Gastroesophageal sphincter (tissue), 4 donors: ENCODE measurements at regions not wholly inside any gene's neighbourhood (a gene's known extent, or its start where the extent isn't known, plus 50 kb on each side); places are given as distances from the start of the nearest gene placed in this dataset.

Experiments used
- ATAC-seq: fragments of 150-250 bp; one replicate; pipeline ENCODE4 v1.9.1; 2016; ENCODE audit warnings: mild to moderate bottlenecking, moderate library complexity
- H3K27ac ChIP-seq, 4 donors: fragments of 200-600 bp; sonication (generic) in 3 of 4; 1 replicate in 3 of 4; 2 replicates in 1 of 4; pipeline ENCODE4 v1.5.1; 2016 to 2019
- H3K27me3 ChIP-seq: fragments of 200-600 bp; sonication (generic); one replicate; pipeline ENCODE4 v1.5.1; 2019
- H3K36me3 ChIP-seq, 2 donors: fragments of 200-600 bp; sonication (generic); one replicate each; pipeline ENCODE4 v1.5.1; 2019; ENCODE audit warnings: control low read depth in 1 of 2
- H3K4me1 ChIP-seq, 3 donors: fragments of 200-600 bp; sonication (generic); 1 replicate in 2 of 3; 2 replicates in 1 of 3; pipeline ENCODE4 v1.5.1; 2016 to 2019; ENCODE audit warnings: control low read depth in 2 of 3
- H3K4me3 ChIP-seq, 2 donors: fragments of 200-600 bp; sonication (generic); one replicate each; pipeline ENCODE4 v1.5.1; 2019; ENCODE audit warnings: mild to moderate bottlenecking in 1 of 2, moderate library complexity in 1 of 2
- H3K9me3 ChIP-seq, 3 donors: fragments of 200-600 bp; sonication (generic); one replicate each; pipeline ENCODE4 v1.5.1; 2017 to 2019; ENCODE audit warnings: control low read depth in 2 of 3
- EP300 ChIP-seq: sonication (generic); formaldehyde crosslinking; IDR thresholded peaks from one replicate; pipeline ENCODE4 v1.6.1; 2017; ENCODE audit warnings: antibody characterized with exemption, mild to moderate bottlenecking
- POLR2A ChIP-seq, 2 donors: fragments of 450-650 bp; IDR thresholded peaks; one replicate each; pipeline ENCODE4 v1.6.1; 2017; ENCODE audit warnings: antibody characterized with exemption in 2 of 2, mild to moderate bottlenecking in 2 of 2, moderate library complexity in 1 of 2
- POLR2AphosphoS5 ChIP-seq: sonication (generic); formaldehyde crosslinking; IDR thresholded peaks from one replicate; pipeline ENCODE4 v1.6.1; 2017; ENCODE audit warnings: antibody characterized with exemption
- WGBS, 2 donors: methylation state at CpG; one replicate each; pipeline ENCODE4 v1.1.5; 2018; ENCODE audit warnings: low coverage in 1 of 2; 5-methylcytosine and 5-hydroxymethylcytosine counted together
- TF ChIP-seq, protein P1 (sequence below), 4 experiments: fragments of 200-600 bp in 2 of 4; fragments of 450-650 bp in 2 of 4; sonication (generic) in 1 of 4; IDR thresholded peaks; one replicate each; pipeline ENCODE4 v1.5.1; 2017 to 2019; ENCODE audit warnings: antibody characterized with exemption in 4 of 4, mild to moderate bottlenecking in 2 of 4, moderate library complexity in 2 of 4

DNA sequence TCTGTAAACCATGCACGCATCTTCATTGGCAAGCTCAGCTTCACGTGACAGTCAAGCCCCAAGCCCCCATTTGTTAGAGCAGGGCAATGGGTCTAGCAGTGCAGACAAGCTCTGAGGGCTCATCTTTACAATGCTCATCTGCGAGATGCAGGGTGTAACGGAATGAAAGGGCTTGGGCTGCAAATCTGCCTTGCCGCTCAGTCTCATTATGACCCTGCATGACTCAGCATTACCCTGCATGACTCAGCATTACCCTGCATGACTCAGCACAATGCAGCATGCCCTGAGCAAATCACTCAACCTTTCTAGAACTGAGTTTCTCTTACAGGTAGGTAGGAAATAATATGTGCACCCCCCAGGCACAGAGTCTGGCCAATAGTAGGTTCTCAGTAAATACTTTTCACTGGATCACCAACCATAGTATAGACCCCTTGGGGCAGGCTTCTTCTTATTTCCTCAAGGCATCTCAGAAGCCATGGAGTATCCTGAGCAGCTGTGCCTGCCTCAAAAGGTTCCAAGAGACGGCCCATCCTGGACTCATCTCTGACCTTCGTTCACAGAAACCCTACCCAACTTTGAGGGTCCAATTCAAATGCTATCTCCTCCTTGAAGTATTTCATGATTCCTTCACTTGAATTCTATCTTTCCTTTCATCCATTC is 391.3 kb upstream of the CDH5 start:
- 90 to 94% methylated on average over 6 of the region's 7 CpGs for WGBS, 2 donors
- Histone ChIP-seq H3K9me3 (no peaks in the 10 kb centered on the region), H3K27ac (no peak overlapping the region), H3K36me3 (no peaks in the 10 kb centered on the region), H3K4me3 (no peak overlapping the region), H3K27me3 (no peaks in the 10 kb centered on the region), H3K4me1 (no peaks in the 10 kb centered on the region)
- ATAC-seq, result no peak
- TF ChIP-seq EP300 (no peak), POLR2A (IDR thresholded peaks at IDR 0.05) (no peak), POLR2AphosphoS5 (no peak)
- TF ChIP-seq, protein P1, sequence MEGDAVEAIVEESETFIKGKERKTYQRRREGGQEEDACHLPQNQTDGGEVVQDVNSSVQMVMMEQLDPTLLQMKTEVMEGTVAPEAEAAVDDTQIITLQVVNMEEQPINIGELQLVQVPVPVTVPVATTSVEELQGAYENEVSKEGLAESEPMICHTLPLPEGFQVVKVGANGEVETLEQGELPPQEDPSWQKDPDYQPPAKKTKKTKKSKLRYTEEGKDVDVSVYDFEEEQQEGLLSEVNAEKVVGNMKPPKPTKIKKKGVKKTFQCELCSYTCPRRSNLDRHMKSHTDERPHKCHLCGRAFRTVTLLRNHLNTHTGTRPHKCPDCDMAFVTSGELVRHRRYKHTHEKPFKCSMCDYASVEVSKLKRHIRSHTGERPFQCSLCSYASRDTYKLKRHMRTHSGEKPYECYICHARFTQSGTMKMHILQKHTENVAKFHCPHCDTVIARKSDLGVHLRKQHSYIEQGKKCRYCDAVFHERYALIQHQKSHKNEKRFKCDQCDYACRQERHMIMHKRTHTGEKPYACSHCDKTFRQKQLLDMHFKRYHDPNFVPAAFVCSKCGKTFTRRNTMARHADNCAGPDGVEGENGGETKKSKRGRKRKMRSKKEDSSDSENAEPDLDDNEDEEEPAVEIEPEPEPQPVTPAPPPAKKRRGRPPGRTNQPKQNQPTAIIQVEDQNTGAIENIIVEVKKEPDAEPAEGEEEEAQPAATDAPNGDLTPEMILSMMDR (IDR thresholded peaks at IDR 0.05), result no peak

DNA sequence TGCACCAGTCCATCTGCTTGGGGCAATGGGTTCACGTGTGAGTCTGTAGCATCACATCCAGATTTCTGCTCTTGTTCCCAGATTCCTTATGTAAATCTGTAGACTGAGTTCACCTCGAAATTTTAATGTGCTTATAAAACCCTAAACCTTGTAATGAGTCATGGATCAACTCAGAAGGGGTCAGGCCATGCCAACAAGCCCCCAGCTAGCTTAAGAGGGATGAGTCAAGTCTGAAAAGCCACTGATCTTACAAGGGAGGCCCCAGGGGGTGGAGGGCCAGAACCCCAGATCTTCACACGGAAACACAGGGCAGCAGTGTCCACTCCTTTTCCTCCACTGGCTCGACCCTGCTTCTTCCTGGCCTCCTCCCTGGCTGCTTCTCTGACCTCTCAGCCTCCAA is 399.1 kb upstream of the CDH5 start:
- no peak for ATAC-seq
- TF ChIP-seq, protein P1 (IDR thresholded peaks at IDR 0.05), result no peak
- TF ChIP-seq POLR2AphosphoS5 (no peak), POLR2A (IDR thresholded peaks at IDR 0.05) (no peak)
- H3K4me3 ChIP-seq, result no peak overlapping the region
- no peak overlapping the region for H3K27ac ChIP-seq
- H3K9me3 ChIP-seq, result no peaks in the 10 kb centered on the region
- no peaks in the 10 kb centered on the region for H3K27me3 ChIP-seq
- H3K4me1 ChIP-seq, result no peaks in the 10 kb centered on the region
- H3K36me3 ChIP-seq, result no peaks in the 10 kb centered on the region
- 92% methylated on average over 4 of the region's 4 CpGs; no CpG with 5 or more reads in 1 of the 2 donors for WGBS, 2 donors

DNA sequence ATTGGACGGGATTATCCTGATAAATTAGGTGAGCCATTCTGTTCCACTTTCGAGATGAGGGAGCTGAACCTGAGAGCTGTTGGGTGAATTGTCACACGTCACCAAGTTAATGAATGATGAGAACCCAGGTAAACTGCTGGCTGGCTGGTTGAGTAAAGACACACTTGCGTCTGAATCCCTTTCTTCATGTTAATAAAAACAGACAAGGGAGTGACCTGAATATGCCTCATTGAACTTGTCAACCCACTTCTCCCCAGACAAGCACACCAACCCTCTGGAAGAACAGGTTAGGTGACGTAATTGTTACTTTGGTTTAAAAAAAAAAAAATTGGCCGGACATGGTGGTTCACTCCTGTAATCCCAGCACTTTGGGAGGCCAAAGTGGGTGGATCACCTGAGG is 400.9 kb upstream of the CDH5 start:
- TF ChIP-seq, protein P1 (IDR thresholded peaks at IDR 0.05), result no peak
- TF ChIP-seq POLR2AphosphoS5, result no peak
- TF ChIP-seq EP300, result no peak
- no peak for TF ChIP-seq POLR2A (IDR thresholded peaks at IDR 0.05)
- Histone ChIP-seq H3K27me3 (no peaks in the 10 kb centered on the region), H3K27ac (no peak overlapping the region), H3K4me3 (no peak overlapping the region), H3K9me3 (no peaks in the 10 kb centered on the region), H3K4me1 (no peaks in the 10 kb centered on the region), H3K36me3 (no peaks in the 10 kb centered on the region)
- ATAC-seq, result no peak
- WGBS, 2 donors, result 77 to 83% methylated on average over 3 to 4 of the region's 6 CpGs

DNA sequence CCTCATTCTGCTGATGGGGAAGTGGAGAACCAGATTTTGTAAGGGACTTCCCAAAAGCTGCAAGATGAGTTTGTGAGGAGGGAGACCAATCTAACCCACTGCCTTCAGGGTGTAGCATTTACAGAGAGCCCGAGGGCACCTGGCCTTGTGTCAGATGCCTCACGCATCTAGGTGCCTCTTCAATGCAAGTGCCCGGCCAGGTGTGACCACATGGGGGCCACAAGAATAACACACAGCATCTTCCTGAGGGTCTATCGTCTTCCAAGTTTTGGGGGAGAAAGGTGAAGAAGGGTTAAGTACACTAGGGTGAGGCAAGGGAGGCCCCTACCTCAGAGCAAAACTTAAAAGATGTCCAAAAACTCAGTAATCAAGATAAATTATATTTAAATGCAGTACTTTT is 401.7 kb upstream of the CDH5 start:
- WGBS, 2 donors, result 90 to 92% methylated on average over 2 to 4 of the region's 4 CpGs
- ATAC-seq, result no peak
- TF ChIP-seq, protein P1 (IDR thresholded peaks at IDR 0.05), result no peak
- no peak for TF ChIP-seq EP300
- TF ChIP-seq POLR2A (IDR thresholded peaks at IDR 0.05), result no peak
- no peak for TF ChIP-seq POLR2AphosphoS5

DNA sequence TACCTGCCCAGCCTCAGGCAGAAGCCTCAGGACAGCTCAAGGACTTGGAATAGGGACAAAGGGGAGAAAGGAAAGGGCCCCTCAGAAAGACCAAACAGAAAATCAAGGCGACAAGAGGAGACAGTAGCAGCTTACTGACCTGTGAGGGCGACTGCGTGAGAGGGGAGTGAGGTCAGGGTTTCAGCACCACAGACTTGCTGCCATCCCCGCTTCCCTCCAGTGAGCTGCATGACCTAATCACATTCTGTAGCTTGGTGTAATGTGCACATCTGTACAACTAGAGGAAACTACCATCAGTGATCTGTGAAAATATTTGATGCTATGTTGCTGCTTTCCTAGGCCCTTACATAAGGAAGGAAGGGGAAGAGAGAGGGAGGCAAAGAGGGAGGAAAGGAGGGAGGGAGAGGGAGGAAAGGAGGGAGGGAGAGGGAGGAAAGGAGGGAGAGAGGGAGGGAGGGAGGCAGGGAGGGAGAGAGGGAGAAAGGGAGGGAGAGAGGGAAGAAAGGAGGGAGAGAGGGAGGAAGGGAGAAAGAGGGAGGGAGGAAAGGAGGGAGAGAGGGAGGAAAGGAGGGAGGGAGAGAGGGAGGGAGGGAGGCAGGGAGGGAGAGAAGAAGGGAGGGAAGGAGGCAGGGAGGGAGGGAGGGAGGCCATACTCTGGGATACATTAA is 404.9 kb upstream of the CDH5 start:
- Histone ChIP-seq H3K36me3 (no peaks in the 10 kb centered on the region), H3K9me3 (no peaks in the 10 kb centered on the region), H3K27ac (no peak overlapping the region), H3K4me3 (no peak overlapping the region), H3K27me3 (no peaks in the 10 kb centered on the region), H3K4me1 (no peaks in the 10 kb centered on the region)
- no peak for TF ChIP-seq POLR2A (IDR thresholded peaks at IDR 0.05)
- TF ChIP-seq, protein P1 (IDR thresholded peaks at IDR 0.05), result no peak
- no peak for TF ChIP-seq EP300
- TF ChIP-seq POLR2AphosphoS5, result no peak
- 75 to 88% methylated on average over 4 of the region's 4 CpGs for WGBS, 2 donors
- ATAC-seq, result no peak

More for the DNA sequence above, 401.7 kb upstream of the CDH5 start:
- H3K36me3 ChIP-seq, result no peaks in the 10 kb centered on the region
- H3K27ac ChIP-seq, result no peak overlapping the region
- H3K4me1 ChIP-seq, result no peaks in the 10 kb centered on the region
- H3K27me3 ChIP-seq, result no peaks in the 10 kb centered on the region
- no peaks in the 10 kb centered on the region for H3K9me3 ChIP-seq
- H3K4me3 ChIP-seq, result no peak overlapping the region
